Naive B cell (primary cell): ENCODE measurements at regions not wholly inside any gene's neighbourhood (a gene's known extent, or its start where the extent isn't known, plus 50 kb on each side); places are given as distances from the start of the nearest gene placed in this dataset.
"Not testable (repeated sequence)": the region's sequence is repeated elsewhere in the genome, so short reads cannot be mapped to it uniquely, and the experiment has no call there.

Experiments used
- ATAC-seq, 2 donors: fragments of 150-1000 bp; cut with Tn5 transposase; 2 replicates each; pipeline ENCODE4 v1.10.0; 2021; ENCODE audit warnings: low read depth in 2 of 2, mild to moderate bottlenecking in 2 of 2, moderate library complexity in 2 of 2
- DNase-seq: peaks from one replicate; pipeline ENCODE4 v3.0.0; 2022
- H3K27ac Mint-ChIP-seq, 6 donors: one replicate each; pipeline ENCODE4 v1.8.0; 2020 to 2022; ENCODE audit warnings: mild to moderate bottlenecking in 6 of 6, mixed read lengths in 6 of 6, moderate library complexity in 5 of 6, inconsistent platforms in 2 of 6
- H3K27me3 Mint-ChIP-seq, 3 donors: one replicate each; pipeline ENCODE4 v1.8.0; 2021 to 2022; ENCODE audit warnings: mixed read lengths in 3 of 3, mild to moderate bottlenecking in 1 of 3
- H3K36me3 Mint-ChIP-seq, 2 donors: one replicate each; pipeline ENCODE4 v1.8.0; 2020 to 2022; ENCODE audit warnings: mixed read lengths in 2 of 2, inconsistent platforms in 1 of 2, mild to moderate bottlenecking in 1 of 2
- H3K4me1 Mint-ChIP-seq, 3 donors: one replicate each; pipeline ENCODE4 v1.8.0; 2020 to 2022; ENCODE audit warnings: mixed read lengths in 3 of 3, inconsistent platforms in 1 of 3, mild to moderate bottlenecking in 1 of 3, moderate library complexity in 1 of 3
- H3K4me3 Mint-ChIP-seq, 8 donors: one replicate each; pipeline ENCODE4 v1.8.0; 2020 to 2022; ENCODE audit warnings: mild to moderate bottlenecking in 8 of 8, mixed read lengths in 8 of 8, moderate library complexity in 8 of 8, inconsistent platforms in 2 of 8
- H3K9me3 Mint-ChIP-seq, 7 donors: one replicate each; pipeline ENCODE4 v1.8.0; 2020 to 2022; ENCODE audit warnings: mixed read lengths in 7 of 7, mild to moderate bottlenecking in 5 of 7, inconsistent platforms in 2 of 7, moderate library complexity in 1 of 7

DNA sequence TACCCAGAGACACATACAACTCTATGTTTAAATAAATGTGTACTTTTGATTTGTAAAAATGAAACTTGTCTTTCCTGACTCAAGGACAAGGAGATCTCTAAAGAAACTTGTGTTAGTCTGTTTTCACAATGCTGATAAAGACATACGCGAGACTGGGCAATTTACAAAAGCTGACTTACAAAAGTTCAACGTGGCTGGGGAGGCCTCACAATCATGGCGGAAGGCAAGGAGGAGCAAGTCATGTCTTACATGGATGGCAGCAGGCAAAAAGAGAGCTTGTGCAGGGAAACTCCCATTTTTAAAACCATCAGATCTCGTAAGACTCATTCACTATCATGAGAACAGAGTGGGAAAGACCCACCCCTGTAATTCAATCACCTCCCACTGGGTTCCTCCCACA, 52.2 kb upstream of the PAPSS1 start:
- Mint-ChIP-seq H3K27me3 (peaks cover 8 to 15% (median 11%) of the 10 kb centered on the region in 3 donors), H3K9me3 (peaks cover 0 to 37% (median 9%) of the 10 kb centered on the region in 7 donors), H3K27ac (peak overlapping the region in 1 of 6 donors; percentile 71)
- not testable (repeated sequence) for H3K4me3 Mint-ChIP-seq, H3K4me1 Mint-ChIP-seq, ATAC-seq, DNase-seq, H3K36me3 Mint-ChIP-seq

DNA sequence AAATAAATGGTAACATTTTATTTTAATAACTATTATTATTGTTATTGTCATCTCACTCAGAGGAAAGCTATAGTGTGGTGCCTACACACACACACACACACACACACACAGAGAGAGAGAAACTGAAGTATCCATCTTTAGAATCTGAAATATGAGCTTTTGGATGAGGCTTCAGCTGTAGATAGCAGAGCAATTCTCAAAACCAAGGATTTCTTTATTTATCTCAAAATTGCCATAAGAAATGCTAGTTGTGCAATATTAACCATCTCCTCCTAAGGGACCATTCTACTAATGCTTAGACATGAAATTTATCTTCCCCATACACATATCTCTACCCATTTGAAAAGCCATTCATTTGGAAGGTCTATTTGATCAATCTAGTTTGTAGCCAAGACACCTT, 50.1 kb upstream of the SGMS2 start:
- Mint-ChIP-seq H3K27me3 (peaks cover 10 to 17% (median 16%) of the 10 kb centered on the region in 3 donors), H3K4me1 (no peaks in the 10 kb centered on the region), H3K4me3 (no peak overlapping the region), H3K9me3 (peaks cover 4 to 53% (median 15%) of the 10 kb centered on the region in 7 donors), H3K36me3 (peaks cover 0 to 7% of the 10 kb centered on the region in 2 donors), H3K27ac (no peak overlapping the region)
- ATAC-seq = no peak
- no peak for DNase-seq
